Naive thymus-derived CD8-positive, alpha-beta T cell (primary cell): ENCODE measurements at regions not wholly inside any gene's neighbourhood (a gene's known extent, or its start where the extent isn't known, plus 50 kb on each side); places are given as distances from the start of the nearest gene placed in this dataset.

Source experiments
- ATAC-seq, 2 donors: fragments of 150-1000 bp; cut with Tn5 transposase in 1 of 2; sonication (Bioruptor Pico), chemical (Tn5 transposase) in 1 of 2; 1 replicate in 1 of 2; 2 replicates in 1 of 2; pipeline ENCODE4 v1.10.0; 2021; ENCODE audit warnings: mild to moderate bottlenecking in 2 of 2, moderate library complexity in 2 of 2
- POLR2A ChIA-PET: fragments of 350-600 bp; sonication (Branson Sonifier 250); formaldehyde crosslinking; loops from one replicate; lab custom pipeline; 2021; ENCODE audit warnings: antibody characterized with exemption; lab: Charles Lee
- DNase-seq, 10 donors: peaks; one replicate each; pipeline versions ENCODE4 v3.0.0 to v3.0.0-alpha.2; 2020 to 2022
- H3K27ac Mint-ChIP-seq, 10 donors: one replicate each; pipeline ENCODE4 v1.8.0; 2020 to 2022; ENCODE audit warnings: mild to moderate bottlenecking in 10 of 10, mixed read lengths in 10 of 10, moderate library complexity in 4 of 10, inconsistent platforms in 1 of 10
- H3K27me3 Mint-ChIP-seq, 5 donors: one replicate each; pipeline ENCODE4 v1.8.0; 2021 to 2022; ENCODE audit warnings: mixed read lengths in 5 of 5
- H3K36me3 Mint-ChIP-seq, 3 donors: one replicate each; pipeline ENCODE4 v1.8.0; 2020 to 2022; ENCODE audit warnings: mixed read lengths in 3 of 3, mild to moderate bottlenecking in 2 of 3, inconsistent platforms in 1 of 3
- H3K4me1 Mint-ChIP-seq, 4 donors: one replicate each; pipeline ENCODE4 v1.8.0; 2021 to 2022; ENCODE audit warnings: mixed read lengths in 4 of 4
- H3K4me3 Mint-ChIP-seq, 10 donors: one replicate each; pipeline ENCODE4 v1.8.0; 2020 to 2022; ENCODE audit warnings: mild to moderate bottlenecking in 10 of 10, mixed read lengths in 10 of 10, moderate library complexity in 6 of 10, inconsistent platforms in 1 of 10
- H3K9me3 Mint-ChIP-seq, 9 donors: one replicate each; pipeline ENCODE4 v1.8.0; 2020 to 2022; ENCODE audit warnings: mixed read lengths in 9 of 9, mild to moderate bottlenecking in 3 of 9, inconsistent platforms in 1 of 9, moderate library complexity in 1 of 9

DNA sequence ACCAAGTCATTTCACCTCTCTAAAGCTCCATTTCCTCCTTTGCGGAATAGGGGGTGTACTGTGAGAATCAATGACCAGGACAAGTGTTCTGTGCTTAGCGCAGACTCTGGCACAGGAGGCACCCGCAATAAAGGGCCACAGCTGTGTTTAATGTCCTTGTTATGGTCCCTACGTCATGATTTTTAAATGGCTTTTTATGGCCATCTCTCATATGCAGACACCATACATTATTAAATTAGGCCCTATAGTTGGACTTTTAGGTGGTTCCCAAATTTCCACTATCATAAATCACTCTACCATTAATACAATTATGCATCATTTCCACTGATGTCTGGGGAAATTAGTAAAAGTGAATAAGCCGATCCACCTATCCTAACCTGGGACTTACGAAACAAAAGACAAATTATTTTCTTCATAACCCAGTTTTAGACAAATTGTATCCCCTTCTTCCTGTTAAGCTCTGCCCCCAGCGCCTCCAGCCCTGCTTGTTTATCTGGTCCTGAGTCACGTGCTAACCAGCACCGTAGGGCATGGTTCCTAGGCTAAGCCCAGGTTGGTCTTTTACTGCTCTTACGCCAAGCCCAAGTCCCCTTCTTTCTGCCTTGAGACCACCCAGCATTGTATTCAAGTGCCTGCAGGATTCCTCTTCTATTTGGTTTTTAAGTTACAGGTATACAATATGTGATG, 278.3 kb downstream of the SHQ1 start:
- no peak for ATAC-seq
- Mint-ChIP-seq H3K4me1 (peaks cover 0 to 4% (median 0%) of the 10 kb centered on the region in 4 donors), H3K4me3 (no peak overlapping the region), H3K9me3 (no peaks in the 10 kb centered on the region), H3K27ac (no peak overlapping the region), H3K27me3 (peaks cover 0 to 3% (median 0%) of the 10 kb centered on the region in 5 donors), H3K36me3 (no peaks in the 10 kb centered on the region)
- POLR2A ChIA-PET = interaction anchor here (0.6 kb wide), 1 partner anchor 202 kb away, joined by 3 read pairs; no protein-coding TSS in a partner anchor
- DNase-seq = no peak

DNA sequence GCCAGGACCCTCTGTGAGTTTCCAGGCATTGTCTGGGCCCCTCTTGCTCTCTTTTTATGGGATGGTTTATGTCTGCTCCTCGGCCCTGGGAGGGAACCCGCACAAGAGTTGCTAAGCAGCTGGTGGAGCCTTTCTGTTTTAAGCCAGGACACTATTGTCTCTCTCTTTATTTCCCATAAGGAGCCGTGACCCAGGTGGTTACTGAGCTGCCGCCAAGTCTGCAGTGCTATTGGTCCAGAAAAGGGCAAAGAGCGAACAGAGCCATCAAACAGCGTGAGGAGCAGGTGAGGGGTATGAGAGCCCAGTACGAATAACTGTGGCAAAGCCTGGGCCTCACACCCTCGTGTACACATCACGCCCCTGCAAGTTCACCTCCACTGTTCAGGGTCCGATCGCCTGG, 280.2 kb downstream of the SHQ1 start:
- no peak overlapping the region for H3K27ac Mint-ChIP-seq
- POLR2A ChIA-PET = no interaction called here
- H3K4me3 Mint-ChIP-seq = no peak overlapping the region
- H3K27me3 Mint-ChIP-seq = peaks cover 0 to 3% (median 0%) of the 10 kb centered on the region in 5 donors
- DNase-seq = no peak
- no peaks in the 10 kb centered on the region for H3K9me3 Mint-ChIP-seq
- no peaks in the 10 kb centered on the region for H3K36me3 Mint-ChIP-seq
- no peak for ATAC-seq
- H3K4me1 Mint-ChIP-seq = peaks cover 0 to 4% (median 0%) of the 10 kb centered on the region in 4 donors

DNA sequence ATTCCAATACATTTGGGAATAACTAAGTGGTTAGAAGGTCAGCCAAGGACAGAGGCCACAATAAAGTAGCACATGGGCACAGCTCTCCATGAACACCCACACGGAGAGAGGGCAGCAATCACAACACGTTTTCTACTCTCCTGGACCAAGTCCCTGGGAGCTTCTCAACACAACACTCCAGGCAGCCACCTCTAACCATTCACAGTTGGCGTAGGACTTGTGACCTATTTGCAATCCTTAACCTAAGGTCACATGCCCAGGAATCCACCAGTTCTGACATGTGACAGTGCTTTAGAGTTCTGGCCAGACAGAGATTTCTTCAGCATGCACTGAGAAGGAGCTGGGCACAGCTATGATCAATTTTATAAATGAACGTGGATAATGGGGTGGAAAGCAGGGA, 280.8 kb downstream of the SHQ1 start:
- H3K4me1 Mint-ChIP-seq = peaks cover 0 to 4% (median 0%) of the 10 kb centered on the region in 4 donors
- DNase-seq (no peak), ATAC-seq (no peak)
- H3K27me3 Mint-ChIP-seq = peaks cover 0 to 3% (median 0%) of the 10 kb centered on the region in 5 donors
- H3K9me3 Mint-ChIP-seq = no peaks in the 10 kb centered on the region
- POLR2A ChIA-PET = no interaction called here
- H3K4me3 Mint-ChIP-seq = no peak overlapping the region
- no peak overlapping the region for H3K27ac Mint-ChIP-seq
- no peaks in the 10 kb centered on the region for H3K36me3 Mint-ChIP-seq

DNA sequence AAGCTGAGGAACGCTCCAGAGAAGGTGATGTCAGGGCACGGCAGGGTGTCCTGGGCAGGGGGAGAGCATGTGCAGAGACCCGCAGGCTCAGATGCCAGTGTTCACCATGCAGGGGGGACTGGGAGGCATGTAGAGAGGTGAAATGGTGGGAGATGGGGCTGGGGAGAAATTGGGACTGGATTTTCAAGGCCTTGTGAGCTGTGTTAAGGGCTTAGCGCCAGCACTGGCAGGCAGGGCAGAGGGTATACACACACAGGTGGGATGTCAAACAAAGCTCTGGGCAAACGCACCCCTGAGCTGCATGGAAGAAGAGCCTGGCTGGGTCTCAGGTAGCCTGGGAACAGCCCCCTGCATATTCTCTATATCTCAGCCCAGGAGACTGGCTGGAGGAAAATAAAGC, 282.7 kb downstream of the SHQ1 start:
- Mint-ChIP-seq H3K27ac (no peak overlapping the region), H3K4me3 (no peak overlapping the region), H3K4me1 (peaks cover 0 to 4% (median 0%) of the 10 kb centered on the region in 4 donors), H3K9me3 (peaks cover 0 to 11% (median 0%) of the 10 kb centered on the region in 9 donors), H3K27me3 (no peaks in the 10 kb centered on the region), H3K36me3 (peaks cover 0 to 5% (median 0%) of the 10 kb centered on the region in 3 donors)
- DNase-seq (no peak), ATAC-seq (no peak)
- POLR2A ChIA-PET = no interaction called here

DNA sequence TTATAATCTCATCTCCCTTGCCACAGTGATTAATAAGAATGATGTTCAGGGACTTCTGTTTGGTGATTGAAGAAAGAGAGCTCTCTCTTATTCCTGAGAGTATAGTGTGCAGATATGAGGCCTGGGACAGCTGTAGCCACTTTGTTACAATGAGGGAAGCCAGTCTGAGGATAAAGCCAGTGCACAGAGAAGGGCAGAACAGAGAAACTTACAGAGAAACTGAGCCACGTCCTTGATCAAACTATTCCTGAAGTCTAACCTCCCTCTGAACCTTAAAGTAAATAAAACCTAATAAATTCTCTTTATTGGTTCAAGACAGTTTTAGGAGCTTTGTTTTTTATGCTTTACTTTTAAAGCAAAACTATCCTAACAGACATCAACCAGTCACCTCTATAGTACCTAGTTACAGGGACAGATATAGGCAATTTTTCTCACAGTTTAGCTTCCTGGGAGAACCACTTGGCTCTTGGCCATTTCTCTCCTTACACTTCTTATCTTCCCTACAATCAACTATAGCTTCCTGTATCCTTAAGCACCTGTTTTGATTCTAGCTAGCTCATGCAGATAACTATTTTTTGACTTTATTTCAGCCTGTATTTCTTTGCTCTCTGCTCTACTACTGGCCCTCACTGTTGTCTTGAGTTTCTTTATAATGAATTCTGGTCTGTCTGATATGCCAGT, 284.4 kb downstream of the SHQ1 start:
- ATAC-seq (no peak), DNase-seq (no peak)
- Mint-ChIP-seq H3K4me3 (no peak overlapping the region), H3K4me1 (peaks cover 0 to 9% (median 2%) of the 10 kb centered on the region in 4 donors), H3K27ac (peak overlapping the region in 1 of 10 donors; percentile 9), H3K27me3 (no peaks in the 10 kb centered on the region), H3K9me3 (peaks cover 0 to 11% (median 2%) of the 10 kb centered on the region in 9 donors), H3K36me3 (peaks cover 0 to 5% (median 0%) of the 10 kb centered on the region in 3 donors)
- POLR2A ChIA-PET = interaction anchor here (0.6 kb wide), 1 partner anchor 382 kb away, joined by 3 read pairs; no protein-coding TSS in a partner anchor

DNA sequence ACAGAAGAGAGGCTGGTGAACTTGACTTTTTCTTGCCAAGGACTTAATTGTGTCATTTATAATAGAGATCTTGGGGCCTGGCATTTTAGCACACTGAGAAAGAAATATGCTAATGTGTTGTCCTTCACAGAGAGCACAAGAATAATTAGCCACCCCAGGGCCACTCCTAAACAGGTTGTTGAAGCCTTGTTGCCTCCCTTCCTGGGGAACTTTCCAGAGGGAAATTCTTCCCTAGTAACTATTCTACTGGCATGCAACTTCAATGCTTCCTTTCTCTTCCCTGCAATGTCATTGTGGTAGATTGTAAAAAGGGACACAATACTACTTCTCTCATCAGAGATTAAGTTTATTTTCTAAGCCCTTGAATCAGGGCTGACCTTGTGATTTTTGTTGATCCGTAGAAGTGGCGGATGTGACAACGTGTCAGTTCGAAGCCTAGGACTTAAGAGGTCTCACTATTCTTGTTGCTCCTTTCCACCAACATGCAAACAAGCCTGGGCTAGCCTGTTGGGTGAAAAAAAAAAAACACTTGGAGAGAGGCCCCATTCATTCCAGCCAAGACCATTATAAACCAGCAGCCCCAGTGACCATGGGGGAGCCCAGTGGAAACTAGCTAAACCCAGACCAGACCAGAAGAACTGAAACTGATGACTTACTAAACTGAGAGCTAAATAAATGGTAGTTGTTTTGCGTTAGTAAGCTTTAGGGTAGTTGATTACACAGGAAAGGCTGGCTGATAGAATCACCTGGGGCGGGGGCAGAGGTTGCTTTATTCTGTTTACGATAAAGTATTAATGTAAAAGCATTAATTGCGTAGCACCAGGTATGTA, 287.2 kb downstream of the SHQ1 start:
- POLR2A ChIA-PET = interaction anchor here (0.6 kb wide), 1 partner anchor 9 kb away, joined by 4 read pairs; no protein-coding TSS in a partner anchor
- ATAC-seq (no peak), DNase-seq (no peak)
- Mint-ChIP-seq H3K4me3 (no peak overlapping the region), H3K36me3 (peaks cover 0 to 20% (median 0%) of the 10 kb centered on the region in 3 donors), H3K9me3 (peaks cover 0 to 25% (median 10%) of the 10 kb centered on the region in 9 donors), H3K27ac (no peak overlapping the region), H3K4me1 (peaks cover 0 to 19% (median 3%) of the 10 kb centered on the region in 4 donors), H3K27me3 (peaks cover 0 to 3% (median 0%) of the 10 kb centered on the region in 5 donors)

DNA sequence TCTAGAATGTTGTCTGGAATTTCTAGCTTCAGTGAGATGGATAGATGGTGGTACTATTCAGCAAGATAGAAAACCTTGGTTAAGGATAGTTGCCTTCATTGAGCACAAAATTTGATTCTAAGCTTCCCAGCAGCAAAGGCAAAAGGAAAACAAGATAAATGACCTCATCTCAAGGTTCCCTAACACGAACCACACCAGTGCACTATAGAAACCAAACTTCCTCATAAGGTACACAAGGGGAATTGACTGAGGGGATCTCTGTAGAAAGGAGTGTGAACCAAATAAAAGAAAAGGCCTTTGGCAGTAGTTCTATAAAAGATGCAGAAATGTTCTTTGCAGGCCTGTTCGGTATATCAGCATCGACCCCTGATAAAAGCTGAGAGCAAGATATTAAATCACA, 288.9 kb downstream of the SHQ1 start:
- DNase-seq (no peak), ATAC-seq (no peak)
- no peak overlapping the region for H3K4me3 Mint-ChIP-seq
- H3K36me3 Mint-ChIP-seq = peaks cover 0 to 26% (median 0%) of the 10 kb centered on the region in 3 donors
- H3K9me3 Mint-ChIP-seq = peaks cover 0 to 25% (median 10%) of the 10 kb centered on the region in 9 donors
- peak overlapping the region in 1 of 10 donors; percentile 8 for H3K27ac Mint-ChIP-seq
- peaks cover 0 to 3% (median 0%) of the 10 kb centered on the region in 5 donors for H3K27me3 Mint-ChIP-seq
- POLR2A ChIA-PET = no interaction called here
- peaks cover 0 to 19% (median under 1%) of the 10 kb centered on the region in 4 donors for H3K4me1 Mint-ChIP-seq

DNA sequence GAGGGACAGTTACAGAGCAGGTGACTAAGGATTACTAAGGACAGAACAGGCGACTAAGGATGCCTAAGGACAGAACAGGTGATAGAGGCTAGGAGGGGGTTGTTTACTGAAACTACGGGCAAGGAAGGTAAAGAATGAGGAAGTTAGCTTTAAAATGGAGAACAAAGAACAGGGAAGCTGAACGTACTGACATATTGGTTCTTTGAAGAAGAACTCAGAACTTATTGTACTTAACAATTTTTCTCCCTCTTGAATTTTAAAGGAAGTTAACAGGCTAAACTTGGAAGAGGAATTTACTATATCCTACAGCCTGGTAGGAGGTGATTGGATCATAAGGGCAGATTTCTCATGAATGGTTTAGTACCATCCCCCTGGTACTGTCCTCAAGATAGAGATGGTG, 290.2 kb downstream of the SHQ1 start:
- H3K4me1 Mint-ChIP-seq = peaks cover 0 to 19% (median under 1%) of the 10 kb centered on the region in 4 donors
- H3K9me3 Mint-ChIP-seq = peaks cover 0 to 25% (median 10%) of the 10 kb centered on the region in 9 donors
- DNase-seq = no peak
- peaks cover 0 to 26% (median 0%) of the 10 kb centered on the region in 3 donors for H3K36me3 Mint-ChIP-seq
- no peak for ATAC-seq
- H3K27me3 Mint-ChIP-seq = peaks cover 0 to 3% (median 0%) of the 10 kb centered on the region in 5 donors
- no peak overlapping the region for H3K4me3 Mint-ChIP-seq
- no peak overlapping the region for H3K27ac Mint-ChIP-seq
- POLR2A ChIA-PET = no interaction called here

DNA sequence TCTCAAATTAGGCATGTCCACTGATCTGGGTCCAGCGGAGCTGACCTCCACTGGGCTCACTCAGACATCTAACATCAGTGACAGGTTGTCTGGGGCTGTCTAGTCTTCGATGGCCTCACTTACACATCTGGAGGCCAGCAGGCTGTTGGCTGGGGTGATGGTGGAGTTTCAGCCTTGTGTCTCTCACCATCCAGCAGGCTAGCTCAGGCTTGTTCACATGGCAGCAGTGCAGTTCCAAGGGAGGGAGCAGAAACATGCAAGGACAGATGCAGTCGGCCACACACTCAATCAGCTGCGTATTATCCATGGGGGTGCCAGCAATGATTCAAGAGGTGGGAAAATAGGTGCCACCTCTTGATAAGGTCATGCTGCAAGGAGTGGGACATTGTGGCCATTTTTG, 292.5 kb downstream of the SHQ1 start:
- no peak for DNase-seq
- peaks cover 0 to 18% (median 10%) of the 10 kb centered on the region in 9 donors for H3K9me3 Mint-ChIP-seq
- H3K36me3 Mint-ChIP-seq = peaks cover 0 to 21% (median 0%) of the 10 kb centered on the region in 3 donors
- H3K27ac Mint-ChIP-seq = no peak overlapping the region
- no peak overlapping the region for H3K4me3 Mint-ChIP-seq
- H3K27me3 Mint-ChIP-seq = peaks cover 0 to 3% (median 0%) of the 10 kb centered on the region in 5 donors
- H3K4me1 Mint-ChIP-seq = peaks cover 2 to 19% (median 3%) of the 10 kb centered on the region in 4 donors
- POLR2A ChIA-PET = no interaction called here
- no peak for ATAC-seq

DNA sequence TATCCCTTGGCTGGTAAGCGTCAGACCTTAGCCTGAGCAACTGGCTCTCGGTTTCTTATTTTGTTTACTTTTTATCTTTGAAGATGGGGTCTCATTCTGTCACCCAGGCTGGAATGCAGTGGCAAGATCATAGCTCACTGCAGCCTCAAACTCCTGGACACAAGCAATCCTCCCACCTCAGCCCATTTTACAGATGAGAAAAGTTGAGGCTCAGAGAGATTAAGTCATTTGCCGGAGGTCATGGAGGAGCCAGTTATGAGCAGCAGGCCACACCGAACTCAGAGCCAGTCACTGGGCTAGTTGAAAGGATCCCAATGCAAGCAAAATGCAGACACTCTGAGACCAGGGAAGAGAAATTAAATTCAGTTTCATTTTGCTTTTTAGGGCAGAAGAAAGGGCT, 293.6 kb downstream of the SHQ1 start:
- ATAC-seq = no peak
- POLR2A ChIA-PET = no interaction called here
- Mint-ChIP-seq H3K36me3 (peaks cover 0 to 21% (median 0%) of the 10 kb centered on the region in 3 donors), H3K9me3 (peaks cover 0 to 18% (median 10%) of the 10 kb centered on the region in 9 donors), H3K4me1 (peaks cover 9 to 25% (median 12%) of the 10 kb centered on the region in 4 donors), H3K27me3 (peaks cover 0 to 3% (median 0%) of the 10 kb centered on the region in 5 donors), H3K27ac (no peak overlapping the region), H3K4me3 (no peak overlapping the region)
- DNase-seq = no peak

DNA sequence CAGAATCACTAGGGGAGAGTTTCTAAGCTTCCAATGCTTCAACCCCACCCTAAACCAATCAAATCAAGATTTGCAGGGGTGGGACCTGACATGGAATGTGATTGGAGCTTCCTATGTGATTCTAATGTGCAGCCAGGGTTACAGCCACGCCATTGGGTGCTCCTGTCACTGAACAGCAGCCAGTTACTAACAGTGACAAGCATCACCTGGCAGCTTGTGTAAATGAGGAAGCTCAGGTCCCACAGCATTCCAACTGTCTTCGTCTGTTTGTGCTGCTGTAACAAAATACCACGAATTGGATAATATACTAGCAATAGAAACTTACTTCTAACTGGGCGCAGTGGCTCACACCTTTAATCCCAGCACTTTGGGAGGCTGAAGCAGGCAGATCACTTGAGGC, 294.9 kb downstream of the SHQ1 start:
- Mint-ChIP-seq H3K4me1 (peaks cover 13 to 25% (median 24%) of the 10 kb centered on the region in 4 donors), H3K27me3 (peaks cover 0 to 3% (median 0%) of the 10 kb centered on the region in 5 donors), H3K27ac (no peak overlapping the region), H3K9me3 (peaks cover 0 to 18% (median 7%) of the 10 kb centered on the region in 9 donors), H3K4me3 (no peak overlapping the region), H3K36me3 (peaks cover 0 to 21% (median 0%) of the 10 kb centered on the region in 3 donors)
- POLR2A ChIA-PET = no interaction called here
- DNase-seq (no peak), ATAC-seq (no peak)

DNA sequence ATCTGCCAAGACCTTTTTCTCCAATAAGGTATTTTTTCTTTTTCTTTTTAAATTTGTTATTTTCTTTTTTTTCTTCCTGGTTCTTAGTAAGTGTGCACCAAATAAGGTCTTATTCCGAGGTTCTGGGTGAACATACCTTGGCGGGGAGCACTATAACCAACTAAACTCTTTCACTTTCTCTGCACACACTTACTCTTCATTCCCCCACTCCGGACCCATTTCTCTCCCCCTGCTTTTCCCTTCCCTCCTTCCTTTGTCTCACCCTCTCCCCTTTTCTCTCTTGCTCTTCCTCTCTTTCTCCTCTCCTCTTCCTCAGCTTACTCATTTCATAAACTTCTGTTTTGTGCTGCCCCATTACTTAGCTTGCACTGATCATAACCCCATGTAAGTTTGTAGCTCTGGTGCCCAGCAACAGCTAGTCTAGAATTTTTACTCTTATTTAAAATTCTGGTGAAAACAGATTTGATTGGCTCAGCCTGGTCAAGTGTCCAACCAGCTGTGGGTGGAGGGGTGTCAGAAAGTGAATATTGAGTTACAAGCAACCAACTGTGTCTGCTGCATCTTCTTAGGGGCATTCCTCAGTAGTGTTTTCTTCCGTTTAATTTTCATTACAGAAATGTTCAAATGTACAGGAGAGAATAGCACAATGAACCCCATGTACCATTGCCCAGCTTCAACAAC, 297.5 kb downstream of the SHQ1 start:
- peaks cover 0 to 2% (median 0%) of the 10 kb centered on the region in 9 donors for H3K9me3 Mint-ChIP-seq
- peaks cover 12 to 25% (median 21%) of the 10 kb centered on the region in 4 donors for H3K4me1 Mint-ChIP-seq
- H3K27ac Mint-ChIP-seq = peak overlapping the region in 9 of 10 donors; percentile 76 to 94 (median 88)
- no peak for ATAC-seq
- POLR2A ChIA-PET = no interaction called here
- peak overlapping the region; percentile 71 to 91 (median 82) for H3K4me3 Mint-ChIP-seq
- DNase-seq = no peak
- peaks cover 0 to 3% (median 0%) of the 10 kb centered on the region in 3 donors for H3K36me3 Mint-ChIP-seq
- H3K27me3 Mint-ChIP-seq = no peaks in the 10 kb centered on the region
